OCI-LY1 (cell line): ENCODE measurements at regions not wholly inside any gene's neighbourhood (a gene's known extent, or its start where the extent isn't known, plus 50 kb on each side); places are given as distances from the start of the nearest gene placed in this dataset.

Experiments used
- H2AFZ ChIP-seq: fragments of 200-600 bp; sonication (generic), shearing (Covaris generic); 2 replicates; pipeline ENCODE4 v1.6.0; 2014; ENCODE audit warnings: antibody characterized with exemption, mild to moderate bottlenecking, low read length
- H3F3A ChIP-seq: fragments of 200-600 bp; sonication (generic), shearing (Covaris generic); 2 replicates; pipeline ENCODE4 v1.6.0; 2014; ENCODE audit warnings: mild to moderate bottlenecking, antibody characterized with exemption, low read length, moderate library complexity; ENCODE audit not compliant: insufficient read depth
- H3K27ac ChIP-seq: fragments of 200-600 bp; sonication (generic); 2 replicates; pipeline ENCODE4 v1.5.1; 2014; ENCODE audit warnings: low read length, mixed run types, mild to moderate bottlenecking, low read depth; ENCODE audit not compliant: poor library complexity, severe bottlenecking
- H3K27me3 ChIP-seq: fragments of 200-600 bp; sonication (generic); 2 replicates; pipeline ENCODE4 v1.6.0; 2014; ENCODE audit warnings: antibody characterized with exemption, mild to moderate bottlenecking, low read length, moderate library complexity; ENCODE audit not compliant: insufficient read depth
- H3K36me3 ChIP-seq: fragments of 200-600 bp; sonication (generic); 2 replicates; pipeline ENCODE4 v1.6.1; 2014; ENCODE audit warnings: mild to moderate bottlenecking, antibody characterized with exemption, low read length, moderate library complexity, mixed read lengths; ENCODE audit not compliant: insufficient read depth
- H3K4me1 ChIP-seq: fragments of 200-600 bp; sonication (generic); 2 replicates; pipeline ENCODE4 v1.5.1; 2014; ENCODE audit warnings: mild to moderate bottlenecking, low read length, moderate library complexity; ENCODE audit not compliant: insufficient read depth, severe bottlenecking
- H3K4me2 ChIP-seq: fragments of 200-600 bp; sonication (generic), shearing (Covaris generic); 2 replicates; pipeline ENCODE4 v1.6.1; 2014; ENCODE audit warnings: low read length
- H3K4me3 ChIP-seq: fragments of 200-600 bp; sonication (generic); 2 replicates; pipeline ENCODE4 v1.5.1; 2014; ENCODE audit warnings: low read length, low read depth, mild to moderate bottlenecking, mixed read lengths; ENCODE audit not compliant: poor library complexity, severe bottlenecking
- H3K79me2 ChIP-seq: fragments of 200-600 bp; shearing (Covaris generic); 2 replicates; pipeline ENCODE4 v1.6.1; 2016; ENCODE audit warnings: mixed run types, low read length, mixed read lengths; ENCODE audit not compliant: insufficient read depth
- H3K9ac ChIP-seq: fragments of 200-600 bp; sonication (generic), shearing (Covaris generic); 2 replicates; pipeline ENCODE4 v1.6.1; 2014; ENCODE audit warnings: mild to moderate bottlenecking, low read length, mixed read lengths
- H3K9me2 ChIP-seq: fragments of 200-600 bp; sonication (generic), shearing (Covaris generic); 2 replicates; pipeline ENCODE4 v1.6.1; 2014; ENCODE audit warnings: low read depth, mild to moderate bottlenecking, low read length, mixed read lengths
- H3K9me3 ChIP-seq: fragments of 200-600 bp; shearing (Covaris generic); 2 replicates; pipeline ENCODE4 v1.6.1; 2014; ENCODE audit warnings: low read length, mixed read lengths
- H4K20me1 ChIP-seq: fragments of 200-600 bp; sonication (generic), shearing (Covaris generic); 2 replicates; pipeline ENCODE4 v1.6.0; 2016; ENCODE audit warnings: mild to moderate bottlenecking, low read length; ENCODE audit not compliant: insufficient read depth
- EZH2 ChIP-seq: fragments of 200-600 bp; sonication (generic), shearing (Covaris generic); IDR thresholded peaks from 2 replicates; pipeline ENCODE4 v1.8.0; 2017; ENCODE audit warnings: borderline replicate concordance, mixed run types, mild to moderate bottlenecking, antibody characterized with exemption, low read length, moderate library complexity, mixed read lengths
- TF ChIP-seq, protein P1 (sequence below): fragments of 200-600 bp; sonication (generic), shearing (Covaris generic); IDR thresholded peaks from 2 replicates; pipeline ENCODE4 v1.5.1; 2017; ENCODE audit warnings: mild to moderate bottlenecking, antibody characterized with exemption, low read length, moderate library complexity, mixed read lengths

DNA sequence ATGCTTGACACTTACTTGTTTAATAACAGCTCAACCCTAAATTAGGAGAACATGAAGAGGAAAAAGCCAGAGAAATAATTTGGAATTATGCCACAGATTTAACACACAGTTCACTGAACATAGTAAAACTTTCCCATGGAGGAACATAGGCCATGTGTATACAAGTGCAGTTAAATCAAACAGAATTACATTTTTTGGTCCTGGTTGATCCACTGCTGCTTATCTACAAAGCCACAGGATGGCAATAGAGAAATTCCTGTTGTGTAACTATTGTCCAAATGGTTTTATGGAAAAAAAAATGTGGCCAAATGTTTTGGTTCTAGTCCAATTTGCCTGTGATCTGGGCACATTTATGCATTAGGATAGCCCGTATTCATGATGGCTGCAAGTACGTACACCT lies 136.8 kb downstream of the ALDH8A1 start:
- Histone ChIP-seq H3F3A (no peaks in the 10 kb centered on the region), H4K20me1 (no peaks in the 10 kb centered on the region), H3K27me3 (no peaks in the 10 kb centered on the region), H3K4me1 (no peaks in the 10 kb centered on the region), H3K27ac (no peak overlapping the region), H2AFZ (no peak overlapping the region), H3K79me2 (no peaks in the 10 kb centered on the region), H3K4me3 (no peak overlapping the region), H3K4me2 (no peak overlapping the region), H3K9ac (no peak overlapping the region), H3K9me3 (no peaks in the 10 kb centered on the region), H3K9me2 (no peaks in the 10 kb centered on the region), H3K36me3 (no peaks in the 10 kb centered on the region)
- TF ChIP-seq, protein P1, sequence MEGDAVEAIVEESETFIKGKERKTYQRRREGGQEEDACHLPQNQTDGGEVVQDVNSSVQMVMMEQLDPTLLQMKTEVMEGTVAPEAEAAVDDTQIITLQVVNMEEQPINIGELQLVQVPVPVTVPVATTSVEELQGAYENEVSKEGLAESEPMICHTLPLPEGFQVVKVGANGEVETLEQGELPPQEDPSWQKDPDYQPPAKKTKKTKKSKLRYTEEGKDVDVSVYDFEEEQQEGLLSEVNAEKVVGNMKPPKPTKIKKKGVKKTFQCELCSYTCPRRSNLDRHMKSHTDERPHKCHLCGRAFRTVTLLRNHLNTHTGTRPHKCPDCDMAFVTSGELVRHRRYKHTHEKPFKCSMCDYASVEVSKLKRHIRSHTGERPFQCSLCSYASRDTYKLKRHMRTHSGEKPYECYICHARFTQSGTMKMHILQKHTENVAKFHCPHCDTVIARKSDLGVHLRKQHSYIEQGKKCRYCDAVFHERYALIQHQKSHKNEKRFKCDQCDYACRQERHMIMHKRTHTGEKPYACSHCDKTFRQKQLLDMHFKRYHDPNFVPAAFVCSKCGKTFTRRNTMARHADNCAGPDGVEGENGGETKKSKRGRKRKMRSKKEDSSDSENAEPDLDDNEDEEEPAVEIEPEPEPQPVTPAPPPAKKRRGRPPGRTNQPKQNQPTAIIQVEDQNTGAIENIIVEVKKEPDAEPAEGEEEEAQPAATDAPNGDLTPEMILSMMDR = no peak
- TF ChIP-seq EZH2 = no peak

DNA sequence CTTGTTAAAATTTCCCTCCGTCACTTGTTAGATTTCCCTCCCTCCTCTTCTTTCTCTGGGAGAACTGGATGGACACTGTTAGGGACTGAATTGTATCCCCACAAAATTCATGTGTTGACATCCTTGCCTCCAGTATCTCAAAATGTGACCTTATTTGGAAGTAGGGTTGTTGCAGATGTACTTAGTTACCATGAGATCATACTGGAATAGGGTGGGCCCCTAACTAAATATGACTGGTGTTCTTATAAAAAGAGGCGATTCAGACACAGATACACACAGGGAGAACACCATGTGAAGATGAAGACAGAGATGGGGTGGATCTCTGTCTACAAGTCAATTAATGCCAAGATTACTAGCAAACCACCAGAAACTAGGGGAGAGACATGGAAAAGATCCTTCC lies 139.5 kb downstream of the ALDH8A1 start:
- no peak overlapping the region for H3K4me2 ChIP-seq
- no peak overlapping the region for H3K4me3 ChIP-seq
- no peaks in the 10 kb centered on the region for H3K36me3 ChIP-seq
- no peaks in the 10 kb centered on the region for H4K20me1 ChIP-seq
- H3K27ac ChIP-seq = no peak overlapping the region
- H3K9me2 ChIP-seq = no peaks in the 10 kb centered on the region
- no peaks in the 10 kb centered on the region for H3K9me3 ChIP-seq
- H3K27me3 ChIP-seq = peaks cover 4% of the 10 kb centered on the region; the same call in 1 of the 2 replicates
- no peaks in the 10 kb centered on the region for H3K79me2 ChIP-seq
- no peaks in the 10 kb centered on the region for H3K4me1 ChIP-seq
- H3F3A ChIP-seq = no peaks in the 10 kb centered on the region
- no peak overlapping the region for H2AFZ ChIP-seq
- TF ChIP-seq EZH2 = no peak
- TF ChIP-seq, protein P1 = no peak
- H3K9ac ChIP-seq = no peak overlapping the region

DNA sequence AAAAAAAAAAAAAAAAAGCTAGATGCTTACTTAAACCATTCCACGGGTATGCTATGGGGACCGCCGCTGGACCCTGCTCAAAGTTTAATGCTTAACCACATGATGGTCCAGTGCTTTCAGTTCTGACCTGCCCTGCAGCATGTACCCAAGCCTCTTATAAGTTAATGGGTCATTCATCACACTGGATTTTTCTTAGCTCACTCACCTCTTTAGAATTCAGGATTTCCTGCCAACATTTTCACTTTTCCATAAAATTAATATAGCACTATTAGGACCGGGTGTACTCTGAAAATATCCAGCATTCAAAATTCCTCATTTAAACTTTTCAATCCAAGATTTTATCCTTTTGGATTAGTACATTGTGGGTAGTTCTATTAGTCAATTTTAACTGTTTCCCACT lies 140.8 kb downstream of the ALDH8A1 start:
- TF ChIP-seq, protein P1 = no peak
- no peak for TF ChIP-seq EZH2
- H3F3A ChIP-seq = no peaks in the 10 kb centered on the region
- no peak overlapping the region for H3K4me3 ChIP-seq
- H3K27me3 ChIP-seq = peaks cover 4% of the 10 kb centered on the region; the same call in 1 of the 2 replicates
- H4K20me1 ChIP-seq = no peaks in the 10 kb centered on the region
- no peak overlapping the region for H3K4me2 ChIP-seq
- no peak overlapping the region for H3K9ac ChIP-seq
- H2AFZ ChIP-seq = no peak overlapping the region
- no peaks in the 10 kb centered on the region for H3K9me3 ChIP-seq
- no peaks in the 10 kb centered on the region for H3K79me2 ChIP-seq
- no peaks in the 10 kb centered on the region for H3K36me3 ChIP-seq
- H3K9me2 ChIP-seq = no peaks in the 10 kb centered on the region
- H3K27ac ChIP-seq = no peak overlapping the region
- no peaks in the 10 kb centered on the region for H3K4me1 ChIP-seq
